ENCODE measurements at regions not wholly inside any gene's neighbourhood (a gene's known extent, or its start where the extent isn't known, plus 50 kb on each side); places are given as distances from the start of the nearest gene placed in this dataset.

DNA sequence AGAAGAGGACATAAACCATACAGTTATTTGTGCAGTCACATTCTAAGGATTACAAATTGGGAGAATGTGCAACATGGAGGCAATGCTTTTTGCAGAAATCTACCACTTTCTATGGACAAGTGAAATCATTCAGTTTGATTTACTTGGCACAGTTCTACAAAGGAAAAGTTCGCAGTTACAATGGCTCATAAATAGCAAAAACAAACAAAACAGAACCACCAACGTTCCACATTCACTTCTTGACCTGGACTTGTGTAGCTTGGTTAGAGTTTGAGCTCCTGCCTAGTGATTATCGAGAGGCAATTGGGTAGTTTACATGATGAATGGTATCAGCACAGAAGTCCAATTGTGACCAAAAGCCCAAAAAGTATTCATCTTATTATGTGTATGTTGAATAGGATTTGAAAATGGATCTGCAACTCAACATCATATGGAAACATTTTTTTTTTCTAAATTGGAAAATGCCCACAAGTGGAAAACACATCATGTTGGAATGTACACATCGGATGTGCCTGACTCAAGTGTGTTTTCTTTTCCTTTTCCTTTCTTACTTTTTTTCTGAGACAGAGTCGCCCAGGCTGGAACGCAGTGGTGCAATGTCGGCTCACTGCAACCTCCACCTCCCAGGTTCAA lies 123.8 kb downstream of the LUZP4 start:
- TF ChIP-seq, protein P1, sequence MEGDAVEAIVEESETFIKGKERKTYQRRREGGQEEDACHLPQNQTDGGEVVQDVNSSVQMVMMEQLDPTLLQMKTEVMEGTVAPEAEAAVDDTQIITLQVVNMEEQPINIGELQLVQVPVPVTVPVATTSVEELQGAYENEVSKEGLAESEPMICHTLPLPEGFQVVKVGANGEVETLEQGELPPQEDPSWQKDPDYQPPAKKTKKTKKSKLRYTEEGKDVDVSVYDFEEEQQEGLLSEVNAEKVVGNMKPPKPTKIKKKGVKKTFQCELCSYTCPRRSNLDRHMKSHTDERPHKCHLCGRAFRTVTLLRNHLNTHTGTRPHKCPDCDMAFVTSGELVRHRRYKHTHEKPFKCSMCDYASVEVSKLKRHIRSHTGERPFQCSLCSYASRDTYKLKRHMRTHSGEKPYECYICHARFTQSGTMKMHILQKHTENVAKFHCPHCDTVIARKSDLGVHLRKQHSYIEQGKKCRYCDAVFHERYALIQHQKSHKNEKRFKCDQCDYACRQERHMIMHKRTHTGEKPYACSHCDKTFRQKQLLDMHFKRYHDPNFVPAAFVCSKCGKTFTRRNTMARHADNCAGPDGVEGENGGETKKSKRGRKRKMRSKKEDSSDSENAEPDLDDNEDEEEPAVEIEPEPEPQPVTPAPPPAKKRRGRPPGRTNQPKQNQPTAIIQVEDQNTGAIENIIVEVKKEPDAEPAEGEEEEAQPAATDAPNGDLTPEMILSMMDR (IDR thresholded peaks at IDR 0.05), result no peak
- TF ChIP-seq POLR2A (IDR thresholded peaks at IDR 0.05), result no peak
